CD4-positive, alpha-beta T cell (primary cell): ENCODE measurements at regions not wholly inside any gene's neighbourhood (a gene's known extent, or its start where the extent isn't known, plus 50 kb on each side); places are given as distances from the start of the nearest gene placed in this dataset.

Experiments used
- ATAC-seq: fragments of 200-7000 bp; cut with Tn5 transposase; one replicate; pipeline ENCODE4 v1.10.0; 2022; ENCODE audit warnings: mild to moderate bottlenecking; ENCODE audit not compliant: poor library complexity
- CTCF ChIA-PET: fragments of 350-600 bp; sonication (Branson Sonifier 250); formaldehyde crosslinking; loops from one replicate; lab custom pipeline; 2021; ENCODE audit warnings: antibody characterized with exemption, inconsistent platforms; lab: Charles Lee
- POLR2A ChIA-PET: fragments of 350-600 bp; sonication (Branson Sonifier 250); formaldehyde crosslinking; loops from one replicate; lab custom pipeline; 2021; ENCODE audit warnings: antibody characterized with exemption, inconsistent platforms; lab: Charles Lee
- DNase-seq, 14 experiments: peaks; one replicate each; pipeline ENCODE4 v3.0.0-alpha.2; 2013 to 2020; ENCODE audit warnings: mixed read lengths in 2 of 14
- H3K27ac ChIP-seq, 2 donors: one replicate each; pipeline versions ENCODE4 v1.5.1 to v1.7.0; 2013; ENCODE audit warnings: low read length in 2 of 2, low read depth in 1 of 2, mild to moderate bottlenecking in 1 of 2
- H3K27me3 ChIP-seq, 2 experiments: 1 replicate in 1 of 2; 2 replicates in 1 of 2; pipeline versions ENCODE4 v1.6.1 to v1.7.0; 2013; ENCODE audit warnings: low read length in 2 of 2, control low read depth in 1 of 2, mild to moderate bottlenecking in 1 of 2, moderate library complexity in 1 of 2; ENCODE audit not compliant: insufficient read depth in 2 of 2, control insufficient read depth in 1 of 2
- H3K36me3 ChIP-seq: one replicate; pipeline ENCODE4 v1.6.1; 2013; ENCODE audit warnings: low read length, control low read depth; ENCODE audit not compliant: insufficient read depth
- H3K4me1 ChIP-seq: one replicate; pipeline ENCODE4 v1.6.1; 2013; ENCODE audit warnings: low read length, control low read depth; ENCODE audit not compliant: insufficient read depth
- H3K4me3 ChIP-seq: one replicate; pipeline ENCODE4 v1.5.1; 2013; ENCODE audit warnings: mild to moderate bottlenecking, low read length, moderate library complexity
- H3K9me3 ChIP-seq, 2 experiments: 1 replicate in 1 of 2; 2 replicates in 1 of 2; pipeline versions ENCODE4 v1.6.1 to v1.7.0; 2013; ENCODE audit warnings: low read length in 2 of 2, mild to moderate bottlenecking in 2 of 2, control low read depth in 1 of 2, moderate library complexity in 1 of 2; ENCODE audit not compliant: control insufficient read depth in 1 of 2, insufficient read depth in 1 of 2
- H3K27ac Mint-ChIP-seq: one replicate; pipeline ENCODE4 v1.8.0; 2020; ENCODE audit warnings: mixed read lengths
- H3K27me3 Mint-ChIP-seq: one replicate; pipeline ENCODE4 v1.8.0; 2021; ENCODE audit warnings: mixed read lengths
- H3K36me3 Mint-ChIP-seq: one replicate; pipeline ENCODE4 v1.8.0; 2021; ENCODE audit warnings: low read depth, mixed read lengths
- H3K4me1 Mint-ChIP-seq: one replicate; pipeline ENCODE4 v1.8.0; 2021; ENCODE audit warnings: low read depth, mixed read lengths
- H3K4me3 Mint-ChIP-seq: one replicate; pipeline ENCODE4 v1.8.0; 2020; ENCODE audit warnings: mild to moderate bottlenecking, mixed read lengths
- H3K9me3 Mint-ChIP-seq: one replicate; pipeline ENCODE4 v1.8.0; 2020; ENCODE audit warnings: mixed read lengths
- CTCF ChIP-seq: fragments of 200-600 bp; IDR thresholded peaks from one replicate; pipeline ENCODE4 v1.8.0; 2022; ENCODE audit warnings: antibody characterized with exemption, mild to moderate bottlenecking
- intact Hi-C, 2 experiments: fragments of 100-400 bp; cut with DNase I in 1 of 2; cut with micrococcal nuclease in 1 of 2; formaldehyde crosslinking; loops; one replicate each; pipeline versions ENCODE4 v1.15.1 to v1.9.0; 2023 to 2025; cut with DNase I, micrococcal nuclease

GRCh38 chr6:153367021-153367420 is 235.9 kb upstream of the RGS17 start:
- H3K9me3 Mint-ChIP-seq, result peaks cover 2% of the 10 kb centered on the region
- ATAC-seq (no peak), DNase-seq (no peak)
- no peaks in the 10 kb centered on the region for H3K36me3 Mint-ChIP-seq
- no peak for TF ChIP-seq CTCF
- Histone ChIP-seq H3K9me3 (peaks cover 0 to 6% of the 10 kb centered on the region in 2 experiments), H3K36me3 (no peaks in the 10 kb centered on the region), H3K4me3 (no peak overlapping the region), H3K27me3 (no peaks in the 10 kb centered on the region), H3K27ac (no peak overlapping the region), H3K4me1 (no peaks in the 10 kb centered on the region)
- H3K4me3 Mint-ChIP-seq, result no peak overlapping the region
- ChIA-PET CTCF (interaction anchor here (0.9 kb wide), 1 partner anchor 9 kb away, joined by 3 read pairs; no protein-coding TSS in a partner anchor), POLR2A (no interaction called here)
- H3K27ac Mint-ChIP-seq, result no peak overlapping the region
- intact Hi-C loops, result no loop called here
- H3K4me1 Mint-ChIP-seq, result no peaks in the 10 kb centered on the region
- H3K27me3 Mint-ChIP-seq, result peaks cover 4% of the 10 kb centered on the region

DNA sequence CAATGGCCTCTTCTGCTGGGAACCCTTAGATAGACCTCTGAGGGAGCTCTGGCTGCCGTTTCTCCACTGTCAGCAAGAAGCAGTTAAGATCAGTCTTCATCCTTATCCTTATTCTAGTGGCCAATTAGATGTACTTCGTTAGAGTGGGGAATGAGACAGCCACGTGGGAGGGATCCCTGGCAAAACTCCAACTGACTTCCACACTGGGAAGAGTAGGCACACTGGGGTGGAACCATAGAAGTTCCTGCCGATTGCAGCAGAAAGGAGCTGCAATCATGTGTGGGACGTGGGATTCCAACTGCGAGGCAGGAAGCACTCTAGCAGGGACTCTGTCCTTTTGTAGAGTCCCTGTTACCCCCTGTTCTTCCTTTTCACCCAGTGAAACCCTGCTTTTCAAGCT is 226.3 kb upstream of the RGS17 start:
- ChIA-PET POLR2A (interaction anchor here (0.6 kb wide), 1 partner anchor 70 kb away, joined by 3 read pairs; no protein-coding TSS in a partner anchor), CTCF (interaction anchor here (1.0 kb wide), 1 partner anchor 9 kb away, joined by 3 read pairs; no protein-coding TSS in a partner anchor)
- Mint-ChIP-seq H3K4me1 (no peaks in the 10 kb centered on the region), H3K27ac (no peak overlapping the region), H3K36me3 (no peaks in the 10 kb centered on the region), H3K27me3 (no peaks in the 10 kb centered on the region), H3K4me3 (no peak overlapping the region), H3K9me3 (peaks cover 8% of the 10 kb centered on the region)
- Histone ChIP-seq H3K27me3 (no peaks in the 10 kb centered on the region), H3K4me1 (no peaks in the 10 kb centered on the region), H3K4me3 (no peak overlapping the region), H3K9me3 (peaks cover 0 to 5% of the 10 kb centered on the region in 2 experiments), H3K27ac (no peak overlapping the region), H3K36me3 (no peaks in the 10 kb centered on the region)
- no peak for TF ChIP-seq CTCF
- no peak for DNase-seq
- ATAC-seq, result no peak
- intact Hi-C loops, result no loop called here

DNA sequence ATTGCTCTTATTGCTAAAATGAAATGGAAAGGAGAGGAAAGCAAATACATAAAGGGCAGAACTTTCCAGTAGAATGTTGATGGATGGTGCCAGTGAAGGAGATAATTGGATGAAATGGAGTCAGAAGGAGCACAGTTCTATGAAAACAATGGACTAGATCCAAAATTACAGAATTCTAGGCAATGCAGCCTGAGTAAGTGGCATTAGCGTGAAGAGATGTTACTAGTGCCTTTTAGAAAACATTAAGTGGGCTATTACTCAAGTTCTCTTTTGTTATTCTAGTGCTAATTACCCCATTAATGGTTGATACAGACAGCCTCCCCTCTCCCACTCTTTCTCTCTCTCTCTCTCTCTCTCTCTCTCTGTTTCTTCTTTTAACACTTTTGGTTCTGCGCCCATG is 209.5 kb upstream of the RGS17 start:
- Mint-ChIP-seq H3K27ac (no peak overlapping the region), H3K36me3 (no peaks in the 10 kb centered on the region), H3K9me3 (peaks cover 5% of the 10 kb centered on the region), H3K4me3 (no peak overlapping the region), H3K27me3 (peaks cover 10% of the 10 kb centered on the region), H3K4me1 (no peaks in the 10 kb centered on the region)
- Histone ChIP-seq H3K27ac (no peak overlapping the region), H3K27me3 (no peaks in the 10 kb centered on the region), H3K4me1 (no peaks in the 10 kb centered on the region), H3K9me3 (no peaks in the 10 kb centered on the region), H3K36me3 (no peaks in the 10 kb centered on the region), H3K4me3 (no peak overlapping the region)
- POLR2A ChIA-PET, result no interaction called here
- ATAC-seq (no peak), DNase-seq (no peak)
- intact Hi-C loops, result no loop called here
- no peak for TF ChIP-seq CTCF
- CTCF ChIA-PET, result no interaction called here
